ES-I3 (cell line): ENCODE measurements at regions not wholly inside any gene's neighbourhood (a gene's known extent, or its start where the extent isn't known, plus 50 kb on each side); places are given as distances from the start of the nearest gene placed in this dataset.

Source experiments
- H3K36me3 ChIP-seq: 2 replicates; pipeline ENCODE4 v1.6.1; 2013; ENCODE audit warnings: mild to moderate bottlenecking, low read length, control low read depth, moderate library complexity; ENCODE audit not compliant: insufficient read depth
- H3K4me1 ChIP-seq: 2 replicates; pipeline ENCODE4 v1.6.1; 2013; ENCODE audit warnings: mild to moderate bottlenecking, control low read depth, low read length; ENCODE audit not compliant: insufficient read depth
- H3K9ac ChIP-seq: 2 replicates; pipeline ENCODE4 v1.6.1; 2013; ENCODE audit warnings: low read depth, mild to moderate bottlenecking, low read length, moderate library complexity
- H3K9me3 ChIP-seq: 2 replicates; pipeline ENCODE4 v1.6.1; 2013; ENCODE audit warnings: mild to moderate bottlenecking, low read length, moderate library complexity; ENCODE audit not compliant: control insufficient read depth, insufficient read depth

- Histone ChIP-seq H3K9me3 (no peaks in the 10 kb centered on the region), H3K9ac (no peak overlapping the region), H3K36me3 (no peaks in the 10 kb centered on the region), H3K4me1 (no peaks in the 10 kb centered on the region)
These were observed 52.6 kb upstream of the OTX2 start for GRCh38 chr14:56862836-56863235.

GRCh38 chr14:56860441-56860840 lies 50.2 kb upstream of the OTX2 start:
- no peak overlapping the region for H3K9ac ChIP-seq
- H3K36me3 ChIP-seq = no peaks in the 10 kb centered on the region
- H3K4me1 ChIP-seq = no peaks in the 10 kb centered on the region
- H3K9me3 ChIP-seq = no peaks in the 10 kb centered on the region
